ENCODE measurements at regions not wholly inside any gene's neighbourhood (a gene's known extent, or its start where the extent isn't known, plus 50 kb on each side); places are given as distances from the start of the nearest gene placed in this dataset.
A peak's percentile ranks its signal among the peaks of the same experiment; 100 is the strongest.

DNA sequence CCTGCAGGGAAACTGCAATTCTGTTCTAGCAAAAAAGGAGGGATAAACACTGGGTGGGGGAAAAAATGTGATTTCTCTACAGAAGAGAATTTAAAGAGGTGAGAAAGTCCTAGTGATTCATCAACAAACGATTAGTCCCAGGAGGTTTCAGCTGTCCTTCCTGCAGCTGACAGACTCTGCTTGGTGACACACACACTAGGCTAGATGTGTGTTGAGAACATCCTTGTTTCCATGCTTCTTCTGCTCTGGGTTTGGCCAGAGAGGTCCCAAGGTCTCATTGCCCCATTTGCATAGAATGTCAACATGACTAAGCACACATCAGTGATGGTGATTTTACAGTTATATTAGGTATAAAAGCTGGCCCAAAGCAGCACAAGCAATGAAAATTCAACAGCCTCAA is 258.3 kb downstream of the NFATC2 start:
- TF ChIP-seq, protein P1, sequence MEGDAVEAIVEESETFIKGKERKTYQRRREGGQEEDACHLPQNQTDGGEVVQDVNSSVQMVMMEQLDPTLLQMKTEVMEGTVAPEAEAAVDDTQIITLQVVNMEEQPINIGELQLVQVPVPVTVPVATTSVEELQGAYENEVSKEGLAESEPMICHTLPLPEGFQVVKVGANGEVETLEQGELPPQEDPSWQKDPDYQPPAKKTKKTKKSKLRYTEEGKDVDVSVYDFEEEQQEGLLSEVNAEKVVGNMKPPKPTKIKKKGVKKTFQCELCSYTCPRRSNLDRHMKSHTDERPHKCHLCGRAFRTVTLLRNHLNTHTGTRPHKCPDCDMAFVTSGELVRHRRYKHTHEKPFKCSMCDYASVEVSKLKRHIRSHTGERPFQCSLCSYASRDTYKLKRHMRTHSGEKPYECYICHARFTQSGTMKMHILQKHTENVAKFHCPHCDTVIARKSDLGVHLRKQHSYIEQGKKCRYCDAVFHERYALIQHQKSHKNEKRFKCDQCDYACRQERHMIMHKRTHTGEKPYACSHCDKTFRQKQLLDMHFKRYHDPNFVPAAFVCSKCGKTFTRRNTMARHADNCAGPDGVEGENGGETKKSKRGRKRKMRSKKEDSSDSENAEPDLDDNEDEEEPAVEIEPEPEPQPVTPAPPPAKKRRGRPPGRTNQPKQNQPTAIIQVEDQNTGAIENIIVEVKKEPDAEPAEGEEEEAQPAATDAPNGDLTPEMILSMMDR (IDR thresholded peaks at IDR 0.05; ENCODE audit: control insufficient read depth, insufficient read depth, low read depth, low read length, missing control alignments) = no peak
- DNase-seq (ENCODE audit: low read depth) = no peak

DNA sequence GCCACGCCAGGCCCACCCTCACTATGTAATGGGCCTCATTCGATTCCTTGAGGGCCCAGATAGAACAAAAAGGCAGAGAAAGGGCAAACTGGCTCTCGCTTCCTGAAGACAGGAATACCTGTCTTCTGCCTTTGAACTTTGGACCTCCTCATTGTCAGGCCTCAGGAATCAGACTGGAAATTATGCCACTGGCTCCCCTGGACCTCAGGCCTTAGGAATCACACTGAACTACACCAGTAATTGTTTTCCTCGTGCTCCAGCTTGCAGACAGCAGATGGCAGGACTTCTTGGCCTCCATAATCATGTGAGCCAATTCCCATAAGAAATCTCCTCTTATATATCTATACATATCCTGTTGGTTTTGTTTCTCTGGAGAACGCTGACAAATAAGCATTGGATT is 258.6 kb upstream of the KCNG1 start:
- DNase-seq (ENCODE audit: low read depth) = no peak
- TF ChIP-seq, protein P1 (IDR thresholded peaks at IDR 0.05; ENCODE audit: control insufficient read depth, insufficient read depth, low read depth, low read length, missing control alignments) = no peak
- no peak overlapping the region for H3K4me3 ChIP-seq (ENCODE audit: control insufficient read depth, low read depth, low read length)

More for the DNA sequence above, 258.3 kb downstream of the NFATC2 start:
- H3K4me3 ChIP-seq (ENCODE audit: control insufficient read depth, low read depth, low read length) = no peak overlapping the region

DNA sequence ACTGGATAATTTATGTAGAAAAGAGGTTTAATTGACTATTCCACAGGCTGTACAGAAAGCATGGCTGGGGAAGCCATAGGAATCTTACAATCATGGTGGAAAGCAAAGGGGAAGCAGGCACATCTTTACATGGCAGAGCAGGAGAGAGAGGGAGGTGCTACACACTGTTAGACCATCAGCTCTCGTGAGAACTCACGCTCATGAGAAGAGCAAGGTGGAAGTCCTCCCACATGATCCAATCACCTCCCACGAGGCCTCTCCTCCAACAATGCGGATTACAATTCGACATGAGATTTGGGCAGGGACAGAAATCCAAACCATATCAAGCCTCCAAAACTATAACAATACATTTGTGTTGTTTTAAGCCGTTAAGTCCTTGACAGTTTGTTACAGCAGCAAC is 257.1 kb upstream of the KCNG1 start:
- TF ChIP-seq, protein P1 (IDR thresholded peaks at IDR 0.05; ENCODE audit: control insufficient read depth, insufficient read depth, low read depth, low read length, missing control alignments) = no peak
- DNase-seq (ENCODE audit: low read depth) = no peak
- no peak overlapping the region for H3K4me3 ChIP-seq (ENCODE audit: control insufficient read depth, low read depth, low read length)

DNA sequence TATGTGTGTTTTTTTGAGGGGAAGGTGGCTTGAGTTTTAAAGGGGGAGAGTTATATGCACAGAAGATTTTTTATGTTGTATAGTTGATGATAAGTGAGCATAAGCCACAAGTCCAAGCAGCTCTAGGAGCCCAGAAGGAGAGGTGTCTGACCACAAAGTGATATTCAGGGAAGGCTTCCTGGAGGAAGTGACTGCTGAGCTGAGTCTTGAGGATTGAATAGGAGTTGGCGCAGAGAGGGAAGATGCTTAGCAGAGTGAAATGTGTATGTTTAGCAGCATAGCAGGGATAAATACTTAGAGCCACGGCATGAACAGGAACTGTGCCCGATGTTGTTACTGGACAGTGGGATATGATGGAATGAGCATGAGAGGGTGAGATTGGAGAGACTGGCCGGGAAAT is 255.1 kb upstream of the KCNG1 start:
- DNase-seq (ENCODE audit: low read depth) = no peak
- no peak overlapping the region for H3K4me3 ChIP-seq (ENCODE audit: control insufficient read depth, low read depth, low read length)
- TF ChIP-seq, protein P1 (IDR thresholded peaks at IDR 0.05; ENCODE audit: control insufficient read depth, insufficient read depth, low read depth, low read length, missing control alignments) = no peak

GRCh38 chr20:51276296-51276695 is 253.4 kb upstream of the KCNG1 start:
- TF ChIP-seq, protein P1 (IDR thresholded peaks at IDR 0.05; ENCODE audit: control insufficient read depth, insufficient read depth, low read depth, low read length, missing control alignments) = no peak
- no peak overlapping the region for H3K4me3 ChIP-seq (ENCODE audit: control insufficient read depth, low read depth, low read length)
- no peak for DNase-seq (ENCODE audit: low read depth)

DNA sequence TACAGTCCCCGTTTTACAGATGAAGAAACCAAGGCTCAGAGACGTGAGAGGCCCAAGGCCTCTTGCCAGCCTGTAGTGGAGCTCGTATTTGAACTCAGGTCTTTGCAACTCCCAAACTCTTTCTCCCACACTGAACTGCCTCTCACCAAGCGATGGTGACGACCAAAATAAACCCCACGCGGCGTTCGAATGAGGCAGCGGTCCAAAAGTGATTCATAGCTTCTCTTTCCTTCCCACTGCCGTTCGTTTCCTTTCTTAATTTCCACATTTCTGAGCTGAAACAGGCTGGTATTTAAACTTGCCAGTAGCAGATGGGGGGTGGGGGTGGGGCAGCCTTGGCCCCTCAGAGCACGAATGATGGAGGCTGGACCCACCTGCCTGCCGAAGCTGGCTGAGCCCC is 252.9 kb upstream of the KCNG1 start:
- DNase-seq (ENCODE audit: low read depth) = peak; percentile 13
- TF ChIP-seq, protein P1 (IDR thresholded peaks at IDR 0.05; ENCODE audit: control insufficient read depth, insufficient read depth, low read depth, low read length, missing control alignments) = no peak

DNA sequence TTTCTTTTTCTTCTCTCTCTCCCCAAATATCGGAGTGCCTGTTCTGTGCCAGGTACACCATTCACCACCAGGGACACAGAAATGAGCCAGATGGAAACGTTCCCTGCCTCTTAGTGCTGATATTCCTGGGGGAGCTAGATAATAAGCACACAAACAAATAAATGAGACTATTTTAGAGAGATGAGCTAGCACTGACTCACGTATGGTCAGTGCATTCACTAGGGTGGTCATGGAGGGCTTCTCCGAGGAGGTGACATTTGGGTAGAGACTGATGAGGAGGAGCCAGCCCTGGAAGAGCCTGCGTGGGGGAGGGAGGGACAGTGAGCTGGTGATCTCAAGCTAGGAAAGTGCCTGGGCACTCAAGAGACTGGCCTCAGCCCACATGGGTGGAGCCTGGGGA is 252.3 kb upstream of the KCNG1 start:
- TF ChIP-seq, protein P1 (IDR thresholded peaks at IDR 0.05; ENCODE audit: control insufficient read depth, insufficient read depth, low read depth, low read length, missing control alignments) = no peak
- no peak for DNase-seq (ENCODE audit: low read depth)
- no peak overlapping the region for H3K4me3 ChIP-seq (ENCODE audit: control insufficient read depth, low read depth, low read length)

More for the DNA sequence above, 252.9 kb upstream of the KCNG1 start:
- H3K4me3 ChIP-seq (ENCODE audit: control insufficient read depth, low read depth, low read length) = no peak overlapping the region

Measured in AG09309 (cell line).